Esophagus muscularis mucosa (tissue), 4 donors: ENCODE measurements at regions not wholly inside any gene's neighbourhood (a gene's known extent, or its start where the extent isn't known, plus 50 kb on each side); places are given as distances from the start of the nearest gene placed in this dataset.

Experiments
- DNase-seq: peaks from one replicate; pipeline ENCODE4 v3.0.0-alpha.2; 2017; ENCODE audit errors: extremely low spot score
- H3K27ac ChIP-seq, 4 donors: fragments of 200-600 bp; sonication (generic); replicated peaks in 1 of 4; 1 replicate in 3 of 4; 2 replicates in 1 of 4; pipeline ENCODE4 v1.5.1; 2016 to 2019; ENCODE audit warnings: mild to moderate bottlenecking in 1 of 4
- H3K27me3 ChIP-seq, 4 donors: fragments of 200-600 bp; sonication (generic); one replicate each; pipeline versions ENCODE4 v1.5.1 to v1.6.0; 2016 to 2019
- H3K36me3 ChIP-seq, 4 donors: fragments of 200-600 bp; sonication (generic); one replicate each; pipeline ENCODE4 v1.5.1; 2016 to 2019
- H3K4me1 ChIP-seq, 4 donors: fragments of 200-600 bp; sonication (generic); one replicate each; pipeline ENCODE4 v1.5.1; 2016 to 2019
- H3K4me3 ChIP-seq, 4 donors: fragments of 200-600 bp; sonication (generic); 1 replicate in 2 of 4; 2 replicates in 2 of 4; pipeline ENCODE4 v1.5.1; 2016 to 2019; ENCODE audit warnings: mild to moderate bottlenecking in 4 of 4, moderate library complexity in 1 of 4
- H3K9me3 ChIP-seq, 4 donors: fragments of 200-600 bp; sonication (generic); 1 replicate in 3 of 4; 2 replicates in 1 of 4; pipeline ENCODE4 v1.5.1; 2016 to 2019
- EP300 ChIP-seq: sonication (generic); formaldehyde crosslinking; IDR thresholded peaks from one replicate; pipeline ENCODE4 v1.6.1; 2017; ENCODE audit warnings: antibody characterized with exemption
- POLR2A ChIP-seq: fragments of 450-650 bp; IDR thresholded peaks from one replicate; pipeline ENCODE4 v1.6.1; 2017; ENCODE audit warnings: antibody characterized with exemption, moderate library complexity, mild to moderate bottlenecking, low read depth
- POLR2AphosphoS5 ChIP-seq, 2 donors: sonication (generic); formaldehyde crosslinking; IDR thresholded peaks; one replicate each; pipeline ENCODE4 v1.6.1; 2017; ENCODE audit warnings: antibody characterized with exemption in 2 of 2
- WGBS: methylation state at CpG from one replicate; pipeline ENCODE4 v1.1.5; 2018; 5-methylcytosine and 5-hydroxymethylcytosine counted together
- intact Hi-C: fragments of 100-400 bp; cut with DNase I; formaldehyde crosslinking; loops from one replicate; pipeline ENCODE4 v1.15.1; 2023
- TF ChIP-seq, protein P1 (sequence below), 3 experiments: fragments of 200-600 bp in 2 of 3; fragments of 450-650 bp in 1 of 3; sonication (generic) in 2 of 3; IDR thresholded peaks; one replicate each; pipeline ENCODE4 v1.5.1; 2017 to 2019; ENCODE audit warnings: antibody characterized with exemption in 3 of 3, mild to moderate bottlenecking in 2 of 3, moderate library complexity in 1 of 3

DNA sequence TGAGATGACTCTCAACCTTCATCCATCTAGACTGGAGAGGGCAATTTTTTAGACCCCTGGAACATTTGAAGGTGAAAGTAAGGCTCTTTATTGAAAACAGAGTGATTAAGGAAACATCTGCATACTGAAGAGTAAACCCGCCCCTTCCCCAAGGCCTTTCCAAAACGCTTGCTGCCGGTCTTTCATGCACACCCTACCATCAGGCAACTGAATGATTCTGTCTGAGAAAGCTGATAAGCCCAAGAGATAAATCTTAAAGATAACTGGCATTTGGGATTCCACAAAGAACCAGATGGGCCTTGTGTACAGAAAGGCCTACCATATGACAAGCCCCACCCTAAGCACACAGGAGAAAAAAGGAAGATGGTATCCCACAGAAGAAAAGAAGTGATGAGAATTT is 54.4 kb upstream of the PIK3R1 start:
- no peak for DNase-seq
- H3K27ac ChIP-seq, result no peak overlapping the region
- no peak overlapping the region for H3K4me3 ChIP-seq
- intact Hi-C loops, result loop anchor here (10.0 kb wide), 1 partner anchor 126 kb away; no protein-coding TSS in a partner anchor
- no peaks in the 10 kb centered on the region for H3K27me3 ChIP-seq
- no peaks in the 10 kb centered on the region for H3K36me3 ChIP-seq
- no peaks in the 10 kb centered on the region for H3K9me3 ChIP-seq
- no peaks in the 10 kb centered on the region for H3K4me1 ChIP-seq
- TF ChIP-seq POLR2A (no peak), POLR2AphosphoS5 (IDR thresholded peaks at IDR 0.05) (no peak), EP300 (no peak)
- TF ChIP-seq, protein P1, sequence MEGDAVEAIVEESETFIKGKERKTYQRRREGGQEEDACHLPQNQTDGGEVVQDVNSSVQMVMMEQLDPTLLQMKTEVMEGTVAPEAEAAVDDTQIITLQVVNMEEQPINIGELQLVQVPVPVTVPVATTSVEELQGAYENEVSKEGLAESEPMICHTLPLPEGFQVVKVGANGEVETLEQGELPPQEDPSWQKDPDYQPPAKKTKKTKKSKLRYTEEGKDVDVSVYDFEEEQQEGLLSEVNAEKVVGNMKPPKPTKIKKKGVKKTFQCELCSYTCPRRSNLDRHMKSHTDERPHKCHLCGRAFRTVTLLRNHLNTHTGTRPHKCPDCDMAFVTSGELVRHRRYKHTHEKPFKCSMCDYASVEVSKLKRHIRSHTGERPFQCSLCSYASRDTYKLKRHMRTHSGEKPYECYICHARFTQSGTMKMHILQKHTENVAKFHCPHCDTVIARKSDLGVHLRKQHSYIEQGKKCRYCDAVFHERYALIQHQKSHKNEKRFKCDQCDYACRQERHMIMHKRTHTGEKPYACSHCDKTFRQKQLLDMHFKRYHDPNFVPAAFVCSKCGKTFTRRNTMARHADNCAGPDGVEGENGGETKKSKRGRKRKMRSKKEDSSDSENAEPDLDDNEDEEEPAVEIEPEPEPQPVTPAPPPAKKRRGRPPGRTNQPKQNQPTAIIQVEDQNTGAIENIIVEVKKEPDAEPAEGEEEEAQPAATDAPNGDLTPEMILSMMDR (IDR thresholded peaks at IDR 0.05), result no peak
- 61% methylated on average over 3 of the region's 3 CpGs for WGBS

GRCh38 chr5:68159224-68159951 is 56.2 kb upstream of the PIK3R1 start:
- no peak overlapping the region for H3K4me3 ChIP-seq
- no peaks in the 10 kb centered on the region for H3K9me3 ChIP-seq
- no peaks in the 10 kb centered on the region for H3K36me3 ChIP-seq
- no peak for DNase-seq
- intact Hi-C loops, result no loop called here
- H3K27ac ChIP-seq, result no peak overlapping the region
- TF ChIP-seq, protein P1 (IDR thresholded peaks at IDR 0.05), result no peak
- TF ChIP-seq EP300, result no peak
- TF ChIP-seq POLR2AphosphoS5 (IDR thresholded peaks at IDR 0.05), result no peak
- TF ChIP-seq POLR2A, result no peak
- no peaks in the 10 kb centered on the region for H3K27me3 ChIP-seq
- 92% methylated on average over 14 of the region's 14 CpGs for WGBS
- H3K4me1 ChIP-seq, result no peaks in the 10 kb centered on the region

DNA sequence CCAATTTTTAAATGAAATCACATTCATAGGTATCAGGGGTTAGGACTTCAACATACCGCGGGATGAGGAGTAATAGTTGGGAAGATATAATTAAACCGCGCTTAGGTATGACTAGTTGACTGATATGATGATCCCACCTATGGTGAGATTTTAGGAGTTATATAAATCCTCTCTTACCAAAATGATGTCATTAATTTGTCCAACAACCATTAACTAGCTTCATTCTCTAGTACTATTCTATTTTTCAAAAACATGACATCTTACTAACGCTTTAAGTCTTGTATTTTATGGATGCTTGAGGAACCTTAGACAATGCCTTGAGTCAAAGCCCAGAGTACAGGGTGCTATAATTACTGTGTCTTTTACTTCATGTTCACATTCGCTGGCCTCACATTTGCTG is 59.6 kb upstream of the PIK3R1 start:
- TF ChIP-seq POLR2A, result no peak
- no peak for TF ChIP-seq EP300
- TF ChIP-seq, protein P1 (IDR thresholded peaks at IDR 0.05), result no peak
- TF ChIP-seq POLR2AphosphoS5 (IDR thresholded peaks at IDR 0.05), result no peak
- no peaks in the 10 kb centered on the region for H3K27me3 ChIP-seq
- H3K27ac ChIP-seq, result no peak overlapping the region
- H3K4me1 ChIP-seq, result no peaks in the 10 kb centered on the region
- no peak for DNase-seq
- intact Hi-C loops, result no loop called here
- 98% methylated on average over 6 of the region's 6 CpGs for WGBS
- no peaks in the 10 kb centered on the region for H3K9me3 ChIP-seq
- H3K4me3 ChIP-seq, result no peak overlapping the region
- H3K36me3 ChIP-seq, result no peaks in the 10 kb centered on the region

DNA sequence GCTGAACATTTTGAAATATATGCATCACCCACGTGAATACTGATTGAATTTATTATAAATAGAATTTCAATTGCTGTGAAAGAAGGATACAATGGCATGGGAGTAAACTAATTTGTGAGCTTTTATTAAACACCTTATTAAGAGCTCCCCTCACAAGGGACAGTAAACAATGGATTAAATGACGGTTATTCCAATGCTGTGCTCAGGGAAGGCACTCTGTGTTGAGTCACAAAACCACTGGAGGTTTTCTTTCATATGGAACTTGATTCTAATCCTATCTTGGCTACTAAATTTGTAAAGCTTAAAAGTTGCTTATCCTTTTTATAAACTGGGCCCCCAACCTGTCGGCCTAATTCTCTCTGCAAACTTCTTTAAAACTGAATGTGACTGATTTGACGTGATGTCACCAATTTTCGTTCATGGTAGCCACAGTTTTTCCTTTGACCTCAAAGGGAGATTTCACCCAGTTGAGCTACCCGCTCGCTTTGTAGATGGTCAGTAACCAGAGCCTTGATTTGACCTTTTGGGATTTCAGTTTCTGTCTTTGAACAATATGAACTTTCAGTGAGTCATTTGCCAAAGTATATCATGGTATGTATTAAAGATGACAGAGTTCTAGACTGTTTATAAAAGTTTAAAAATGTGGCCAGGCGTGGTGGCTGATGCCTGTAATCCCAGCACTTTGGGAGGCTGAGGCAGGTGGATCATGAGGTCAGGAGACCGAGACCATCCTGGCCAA is 61.3 kb upstream of the PIK3R1 start:
- no peaks in the 10 kb centered on the region for H3K36me3 ChIP-seq
- no peaks in the 10 kb centered on the region for H3K27me3 ChIP-seq
- H3K9me3 ChIP-seq, result no peaks in the 10 kb centered on the region
- 96% methylated on average over 9 of the region's 9 CpGs for WGBS
- TF ChIP-seq, protein P1 (IDR thresholded peaks at IDR 0.05), result no peak
- TF ChIP-seq POLR2AphosphoS5 (IDR thresholded peaks at IDR 0.05) (no peak), POLR2A (no peak), EP300 (no peak)
- peaks cover 0 to 4% (median 3%) of the 10 kb centered on the region in 4 donors for H3K4me1 ChIP-seq
- DNase-seq, result no peak
- H3K27ac ChIP-seq, result no peak overlapping the region
- intact Hi-C loops, result no loop called here
- no peak overlapping the region for H3K4me3 ChIP-seq
